ENCODE measurements at regions not wholly inside any gene's neighbourhood (a gene's known extent, or its start where the extent isn't known, plus 50 kb on each side); places are given as distances from the start of the nearest gene placed in this dataset.

GRCh38 chr11:71331631-71332030 is 79.3 kb upstream of the SHANK2 start:
- no peak for TF ChIP-seq POLR2A (IDR thresholded peaks at IDR 0.05)
- no peak for TF ChIP-seq CTCF (IDR thresholded peaks at IDR 0.05)
- TF ChIP-seq POLR2AphosphoS5 (IDR thresholded peaks at IDR 0.05) = no peak

All from upper lobe of left lung (tissue), 4 donors.